ENCODE measurements at regions not wholly inside any gene's neighbourhood (a gene's known extent, or its start where the extent isn't known, plus 50 kb on each side); places are given as distances from the start of the nearest gene placed in this dataset.

DNA sequence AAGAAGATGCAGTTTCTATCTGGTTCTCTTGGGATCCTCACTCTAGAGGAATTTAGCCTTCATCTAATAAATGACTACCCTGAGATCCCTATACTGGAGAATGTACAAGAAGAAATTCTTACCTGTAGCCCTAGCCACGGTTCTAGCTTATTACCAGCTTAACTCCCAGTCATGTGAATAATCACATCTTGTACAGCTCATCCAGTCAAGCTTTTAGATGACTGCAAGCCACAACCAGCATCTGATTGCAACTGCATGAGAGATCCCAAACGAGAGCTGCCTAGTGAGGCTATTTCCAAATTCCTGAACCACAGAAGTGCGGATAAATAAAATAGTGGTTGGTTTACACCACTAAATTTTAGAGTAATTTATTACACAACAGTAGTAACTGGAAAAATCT lies 196.0 kb upstream of the CPHXL start:
- TF ChIP-seq, protein P1, sequence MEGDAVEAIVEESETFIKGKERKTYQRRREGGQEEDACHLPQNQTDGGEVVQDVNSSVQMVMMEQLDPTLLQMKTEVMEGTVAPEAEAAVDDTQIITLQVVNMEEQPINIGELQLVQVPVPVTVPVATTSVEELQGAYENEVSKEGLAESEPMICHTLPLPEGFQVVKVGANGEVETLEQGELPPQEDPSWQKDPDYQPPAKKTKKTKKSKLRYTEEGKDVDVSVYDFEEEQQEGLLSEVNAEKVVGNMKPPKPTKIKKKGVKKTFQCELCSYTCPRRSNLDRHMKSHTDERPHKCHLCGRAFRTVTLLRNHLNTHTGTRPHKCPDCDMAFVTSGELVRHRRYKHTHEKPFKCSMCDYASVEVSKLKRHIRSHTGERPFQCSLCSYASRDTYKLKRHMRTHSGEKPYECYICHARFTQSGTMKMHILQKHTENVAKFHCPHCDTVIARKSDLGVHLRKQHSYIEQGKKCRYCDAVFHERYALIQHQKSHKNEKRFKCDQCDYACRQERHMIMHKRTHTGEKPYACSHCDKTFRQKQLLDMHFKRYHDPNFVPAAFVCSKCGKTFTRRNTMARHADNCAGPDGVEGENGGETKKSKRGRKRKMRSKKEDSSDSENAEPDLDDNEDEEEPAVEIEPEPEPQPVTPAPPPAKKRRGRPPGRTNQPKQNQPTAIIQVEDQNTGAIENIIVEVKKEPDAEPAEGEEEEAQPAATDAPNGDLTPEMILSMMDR (IDR thresholded peaks at IDR 0.05) = no peak
- TF ChIP-seq EZH2 (IDR thresholded peaks at IDR 0.05; ENCODE audit: borderline replicate concordance, insufficient read depth, low read depth, low read length, poor library complexity, severe bottlenecking) = no peak

Measured in B cell (primary cell).